Lung (tissue), 11 donors: ENCODE measurements at regions not wholly inside any gene's neighbourhood (a gene's known extent, or its start where the extent isn't known, plus 50 kb on each side); places are given as distances from the start of the nearest gene placed in this dataset.

Experiments
- ATAC-seq: fragments of 200-7000 bp; cut with Tn5 transposase; one replicate; pipeline ENCODE4 v1.9.1; 2020; ENCODE audit warnings: moderate number of reproducible peaks; ENCODE audit not compliant: insufficient read depth, low FRiP score
- DNase-seq, 3 donors: peaks; one replicate each; pipeline ENCODE4 v3.0.0-alpha.2; 2013 to 2017
- H3K27ac ChIP-seq, 2 donors: one replicate each; pipeline ENCODE4 v1.5.1; 2013; ENCODE audit warnings: mild to moderate bottlenecking in 2 of 2, moderate library complexity in 2 of 2, control low read depth in 1 of 2, inconsistent platforms in 1 of 2, low read depth in 1 of 2, low read length in 1 of 2
- H3K27me3 ChIP-seq, 3 donors: one replicate each; pipeline ENCODE4 v1.5.1; 2013; ENCODE audit warnings: low read length in 2 of 3; ENCODE audit not compliant: control insufficient read depth in 3 of 3, insufficient read depth in 3 of 3
- H3K36me3 ChIP-seq, 4 donors: one replicate each; pipeline ENCODE4 v1.5.1; 2013; ENCODE audit warnings: low read length in 4 of 4, mild to moderate bottlenecking in 1 of 4, moderate library complexity in 1 of 4; ENCODE audit not compliant: control insufficient read depth in 4 of 4, insufficient read depth in 4 of 4
- H3K4me1 ChIP-seq, 5 donors: one replicate each; pipeline ENCODE4 v1.5.1; 2013; ENCODE audit warnings: low read length in 5 of 5, mild to moderate bottlenecking in 2 of 5, moderate library complexity in 1 of 5; ENCODE audit not compliant: control insufficient read depth in 5 of 5, insufficient read depth in 5 of 5
- H3K4me3 ChIP-seq: one replicate; pipeline ENCODE4 v1.5.1; 2013; ENCODE audit warnings: mild to moderate bottlenecking, control low read depth, moderate library complexity
- H3K9ac ChIP-seq, 2 donors: one replicate each; pipeline ENCODE4 v1.5.1; 2013; ENCODE audit warnings: low read length in 2 of 2, control low read depth in 1 of 2; ENCODE audit not compliant: insufficient read depth in 1 of 2
- H3K9me3 ChIP-seq, 4 donors: one replicate each; pipeline ENCODE4 v1.5.1; 2013; ENCODE audit warnings: low read length in 3 of 4, mild to moderate bottlenecking in 1 of 4, moderate library complexity in 1 of 4; ENCODE audit not compliant: control insufficient read depth in 4 of 4, insufficient read depth in 3 of 4
- WGBS, 2 donors: extraction: QIAGEN DNeasy Blood & Tissue Kit; methylation state at CpG; one replicate each; pipeline ENCODE4 v1.1.7; 2013; 5-methylcytosine and 5-hydroxymethylcytosine counted together
- TF ChIP-seq, protein P1 (sequence below): IDR thresholded peaks from 2 replicates; pipeline ENCODE4 v1.5.1; 2012; ENCODE audit warnings: mild to moderate bottlenecking; ENCODE audit errors: control extremely low read depth, extremely low read depth
- donor health status: control.
- donor health status: control.
- donor health status: Bipolar disorder and iron deficiency.
- donor health status: healthy.
- donor health status: DM: yes; HTN: yes; CAD: no.

DNA sequence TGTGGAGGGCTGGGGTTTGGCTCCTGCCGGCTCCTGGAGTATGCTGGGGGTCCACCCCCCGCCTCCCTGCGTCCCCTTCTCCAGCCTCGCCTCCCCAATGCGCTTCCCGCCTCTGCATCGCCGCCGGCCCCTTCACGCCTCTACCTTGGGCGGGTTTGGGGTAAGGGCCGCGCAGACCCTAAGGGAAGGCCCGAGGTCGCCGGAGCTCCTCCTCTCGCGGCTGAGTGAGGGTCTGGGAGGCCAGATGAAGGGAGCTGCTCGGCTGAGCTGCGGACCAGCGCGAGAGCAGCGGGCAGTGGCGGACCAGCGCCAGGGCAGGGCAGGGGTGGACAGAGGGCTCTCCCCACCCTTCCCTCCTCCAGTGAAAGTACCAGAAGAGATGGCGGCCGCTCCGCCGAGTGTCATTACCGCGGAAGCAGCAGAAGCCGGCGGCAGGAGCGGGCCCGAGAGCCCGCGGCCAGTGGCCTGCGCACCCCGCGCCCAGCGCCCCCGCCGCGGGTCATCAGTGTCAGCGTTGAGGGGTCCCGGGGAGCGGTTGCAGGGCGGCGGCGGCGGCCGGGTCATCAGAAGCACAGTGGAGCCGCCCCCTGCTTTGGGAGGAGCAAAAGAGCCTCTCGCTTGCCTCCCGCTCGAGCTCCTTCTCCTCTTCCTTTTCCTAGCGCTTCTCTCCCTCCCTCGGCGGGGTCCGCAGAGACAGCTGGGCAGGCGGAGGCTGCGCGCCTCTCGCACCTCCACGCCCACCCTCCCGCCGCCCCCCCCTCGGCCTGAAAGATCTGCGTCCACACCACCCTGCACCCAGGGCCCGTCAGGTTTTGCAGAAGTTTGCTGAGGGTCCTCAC, 255.6 kb upstream of the CADM1 start:
- no peak overlapping the region for H3K27ac ChIP-seq
- peaks cover 0 to 4% (median 1%) of the 10 kb centered on the region in 4 donors for H3K36me3 ChIP-seq
- peak overlapping the region; percentile 49 to 64 for H3K9ac ChIP-seq
- H3K9me3 ChIP-seq = no peaks in the 10 kb centered on the region
- 4 to 5% methylated on average over 46 to 70 of the region's 70 CpGs for WGBS, 2 donors
- ATAC-seq (no peak), DNase-seq (peak; percentile 60 to 78 (median 71))
- H3K27me3 ChIP-seq = no peaks in the 10 kb centered on the region
- peaks cover 0 to 17% (median 0%) of the 10 kb centered on the region in 5 donors for H3K4me1 ChIP-seq
- peak overlapping the region; percentile 47 for H3K4me3 ChIP-seq
- TF ChIP-seq, protein P1, sequence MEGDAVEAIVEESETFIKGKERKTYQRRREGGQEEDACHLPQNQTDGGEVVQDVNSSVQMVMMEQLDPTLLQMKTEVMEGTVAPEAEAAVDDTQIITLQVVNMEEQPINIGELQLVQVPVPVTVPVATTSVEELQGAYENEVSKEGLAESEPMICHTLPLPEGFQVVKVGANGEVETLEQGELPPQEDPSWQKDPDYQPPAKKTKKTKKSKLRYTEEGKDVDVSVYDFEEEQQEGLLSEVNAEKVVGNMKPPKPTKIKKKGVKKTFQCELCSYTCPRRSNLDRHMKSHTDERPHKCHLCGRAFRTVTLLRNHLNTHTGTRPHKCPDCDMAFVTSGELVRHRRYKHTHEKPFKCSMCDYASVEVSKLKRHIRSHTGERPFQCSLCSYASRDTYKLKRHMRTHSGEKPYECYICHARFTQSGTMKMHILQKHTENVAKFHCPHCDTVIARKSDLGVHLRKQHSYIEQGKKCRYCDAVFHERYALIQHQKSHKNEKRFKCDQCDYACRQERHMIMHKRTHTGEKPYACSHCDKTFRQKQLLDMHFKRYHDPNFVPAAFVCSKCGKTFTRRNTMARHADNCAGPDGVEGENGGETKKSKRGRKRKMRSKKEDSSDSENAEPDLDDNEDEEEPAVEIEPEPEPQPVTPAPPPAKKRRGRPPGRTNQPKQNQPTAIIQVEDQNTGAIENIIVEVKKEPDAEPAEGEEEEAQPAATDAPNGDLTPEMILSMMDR = no peak

DNA sequence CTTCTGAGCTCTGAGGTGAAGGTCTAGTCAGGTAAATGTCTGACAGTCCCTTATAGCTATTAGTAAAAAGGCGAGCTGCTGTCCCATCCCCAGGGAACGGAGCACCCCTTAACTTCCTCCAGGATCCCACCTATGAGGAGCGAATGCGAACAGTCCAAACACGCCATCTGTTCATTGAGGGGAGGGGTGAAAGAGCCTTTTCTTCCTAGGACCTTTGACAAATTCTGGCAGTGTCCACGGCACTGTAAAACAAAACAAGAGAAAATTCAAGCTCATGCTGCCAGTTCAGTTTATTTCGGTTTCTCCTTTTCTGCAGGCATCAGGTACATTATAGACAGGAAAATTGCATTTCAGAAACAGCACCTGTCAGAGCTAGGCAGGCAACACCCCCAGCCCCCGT, 253.8 kb upstream of the CADM1 start:
- Histone ChIP-seq H3K27me3 (no peaks in the 10 kb centered on the region), H3K9me3 (no peaks in the 10 kb centered on the region), H3K27ac (no peak overlapping the region), H3K9ac (no peak overlapping the region), H3K4me1 (peaks cover 0 to 17% (median 0%) of the 10 kb centered on the region in 5 donors), H3K4me3 (no peak overlapping the region), H3K36me3 (peaks cover 0 to 4% (median 1%) of the 10 kb centered on the region in 4 donors)
- no peak for ATAC-seq
- TF ChIP-seq, protein P1 = no peak
- WGBS, 2 donors = 93 to 94% methylated on average over 8 of the region's 8 CpGs
- no peak for DNase-seq

DNA sequence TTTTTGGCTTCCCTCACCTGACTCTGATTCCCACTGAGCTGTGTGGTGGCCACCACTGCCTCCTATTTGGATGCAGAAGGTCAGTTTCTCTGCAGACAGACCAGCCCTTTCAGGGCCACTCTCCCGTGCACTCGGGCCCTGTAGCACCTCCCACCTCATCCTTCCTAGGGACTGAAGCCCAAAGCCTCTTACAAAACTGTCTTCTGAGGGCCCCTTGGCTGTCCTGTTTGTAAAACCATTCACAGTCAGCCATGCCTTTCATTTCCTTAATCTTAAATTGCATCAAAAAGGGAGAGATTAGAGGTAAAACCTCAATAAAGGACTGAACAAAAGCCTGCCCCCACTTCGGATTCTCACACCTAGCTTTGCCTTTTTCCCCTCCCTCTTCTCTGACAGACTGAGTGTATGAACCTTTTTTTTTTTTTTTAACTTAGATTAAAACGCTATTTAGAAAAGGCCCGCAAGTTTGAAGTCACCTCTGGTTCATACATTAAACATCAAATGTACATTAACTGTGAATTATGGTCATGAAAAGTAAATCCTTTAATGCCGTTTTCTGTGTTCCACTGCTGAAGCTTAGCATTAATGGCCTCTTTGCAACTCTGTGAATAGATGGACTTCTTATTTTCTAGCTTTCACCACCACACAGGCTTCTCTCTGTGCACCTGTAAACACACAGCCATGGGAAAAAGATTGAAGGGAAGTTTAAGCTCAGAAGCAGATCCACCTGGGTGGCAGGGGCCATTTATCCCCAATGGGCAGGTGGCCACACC, 247.2 kb upstream of the CADM1 start:
- H3K36me3 ChIP-seq = peaks cover 0 to 2% (median 0%) of the 10 kb centered on the region in 4 donors
- no peaks in the 10 kb centered on the region for H3K27me3 ChIP-seq
- no peak overlapping the region for H3K27ac ChIP-seq
- H3K4me3 ChIP-seq = no peak overlapping the region
- H3K4me1 ChIP-seq = peaks cover 0 to 9% (median 2%) of the 10 kb centered on the region in 5 donors
- DNase-seq (no peak), ATAC-seq (no peak)
- H3K9ac ChIP-seq = no peak overlapping the region
- 69 to 70% methylated on average over 6 of the region's 6 CpGs for WGBS, 2 donors
- no peaks in the 10 kb centered on the region for H3K9me3 ChIP-seq
- TF ChIP-seq, protein P1 = no peak
